AG20443 (cell line): ENCODE measurements at regions not wholly inside any gene's neighbourhood (a gene's known extent, or its start where the extent isn't known, plus 50 kb on each side); places are given as distances from the start of the nearest gene placed in this dataset.
"Not testable (repeated sequence)": the region's sequence is repeated elsewhere in the genome, so short reads cannot be mapped to it uniquely, and the experiment has no call there.

Experiments used
- DNase-seq: peaks from one replicate; pipeline ENCODE4 v3.0.0; 2012; ENCODE audit warnings: low spot score, mixed read lengths

DNA sequence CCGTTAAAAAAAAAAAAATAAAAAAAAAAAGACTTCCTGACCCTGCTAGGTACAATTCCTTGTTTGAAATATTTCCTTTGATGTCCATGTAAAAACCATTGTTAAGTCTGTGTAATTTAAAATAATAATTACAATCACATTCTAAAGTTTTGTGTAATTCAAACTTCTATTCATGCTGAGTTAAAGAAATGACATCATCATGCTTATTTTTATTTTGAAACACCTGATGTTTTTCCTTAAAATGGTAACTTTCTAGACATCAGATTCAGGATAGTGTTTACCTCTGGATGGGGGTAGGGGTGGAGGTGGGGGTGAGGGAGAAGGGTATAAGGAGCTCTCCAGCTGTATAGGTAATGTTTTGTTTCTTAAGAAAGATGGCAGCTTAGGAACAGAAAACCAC, 92.8 kb downstream of the ADCYAP1 start:
- DNase-seq: no peak

DNA sequence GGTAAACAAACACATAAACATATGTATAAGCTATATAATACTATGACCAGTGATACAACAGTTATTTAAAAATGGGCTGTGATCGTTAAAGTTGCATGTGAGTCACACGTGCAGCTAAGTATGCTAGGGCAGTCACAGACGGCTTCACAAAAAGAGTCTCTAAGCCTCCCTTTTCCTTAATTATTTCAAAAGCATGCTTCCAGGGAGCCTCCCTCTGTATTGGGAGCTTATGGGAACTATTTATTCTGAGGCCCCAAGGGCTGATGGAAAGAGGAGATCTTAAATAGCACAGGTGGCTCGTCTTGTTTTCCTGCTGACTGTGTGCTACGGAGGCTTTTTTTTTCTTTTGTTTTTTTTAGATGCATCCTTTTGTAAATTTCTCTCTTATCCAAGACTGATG, 94.3 kb downstream of the ADCYAP1 start:
- DNase-seq: no peak

- no peak for DNase-seq
Measured at GRCh38 chr18:1002653-1003178, 98.0 kb downstream of the ADCYAP1 start.

DNA sequence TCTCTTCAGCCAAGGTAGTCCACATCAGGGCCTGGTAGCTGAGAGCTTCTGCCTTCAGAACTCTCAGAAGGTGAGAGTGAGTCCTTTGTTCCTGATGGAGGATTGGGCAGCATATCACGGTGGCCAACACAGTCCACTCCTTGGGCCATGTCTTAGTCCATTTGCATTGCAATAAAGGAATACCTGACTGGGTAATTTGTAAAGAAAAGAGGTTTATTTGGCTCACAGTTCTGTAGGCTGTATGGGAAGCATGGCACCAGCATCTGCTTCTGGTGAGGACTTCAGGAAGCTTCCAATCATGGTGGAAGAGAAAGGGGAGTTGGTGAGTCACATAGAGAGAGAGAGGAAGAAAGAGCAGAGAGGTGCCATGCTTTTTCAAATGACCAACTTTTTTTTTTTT, 98.8 kb downstream of the ADCYAP1 start:
- DNase-seq: no peak

DNA sequence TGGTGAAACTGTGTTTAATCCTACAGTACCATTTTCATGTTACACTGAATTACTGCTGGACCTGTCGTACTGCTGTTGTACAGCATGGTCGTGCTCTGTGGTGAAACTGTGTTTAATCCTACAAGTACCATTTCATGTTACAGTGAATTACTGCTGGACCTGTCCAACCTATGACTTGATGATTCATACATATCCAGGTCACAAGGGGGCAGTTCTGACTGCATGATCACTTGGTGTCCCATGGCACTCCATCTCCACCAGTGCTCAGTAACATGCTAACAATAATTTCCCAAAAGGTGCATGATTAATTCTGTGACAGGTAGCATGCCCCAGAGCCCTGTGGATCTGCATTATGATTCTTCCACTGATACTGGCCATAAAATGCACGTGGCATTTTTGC, 101.6 kb downstream of the ADCYAP1 start:
- DNase-seq: no peak

- DNase-seq: no peak
Measured at GRCh38 chr18:1006965-1007364, 102.3 kb downstream of the ADCYAP1 start.

DNA sequence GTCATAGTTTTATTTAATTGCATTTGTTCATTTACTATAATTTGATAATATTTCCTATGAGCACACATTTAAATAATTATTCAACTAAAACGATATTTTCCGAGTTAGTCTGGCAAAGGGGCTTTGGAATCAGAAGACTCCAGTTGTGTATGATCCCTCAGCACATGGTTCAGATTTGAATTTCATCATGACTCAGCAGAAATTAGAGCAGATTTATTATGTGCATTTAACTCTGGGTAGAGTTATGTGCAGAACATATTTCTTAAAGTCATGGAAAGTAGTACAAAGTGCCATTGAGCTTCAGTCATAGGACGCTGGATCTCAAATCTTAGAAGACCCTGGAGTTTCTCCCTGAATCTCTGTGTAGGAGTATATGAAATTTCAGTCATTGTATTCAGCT, 106.7 kb downstream of the ADCYAP1 start:
- no peak for DNase-seq

DNA sequence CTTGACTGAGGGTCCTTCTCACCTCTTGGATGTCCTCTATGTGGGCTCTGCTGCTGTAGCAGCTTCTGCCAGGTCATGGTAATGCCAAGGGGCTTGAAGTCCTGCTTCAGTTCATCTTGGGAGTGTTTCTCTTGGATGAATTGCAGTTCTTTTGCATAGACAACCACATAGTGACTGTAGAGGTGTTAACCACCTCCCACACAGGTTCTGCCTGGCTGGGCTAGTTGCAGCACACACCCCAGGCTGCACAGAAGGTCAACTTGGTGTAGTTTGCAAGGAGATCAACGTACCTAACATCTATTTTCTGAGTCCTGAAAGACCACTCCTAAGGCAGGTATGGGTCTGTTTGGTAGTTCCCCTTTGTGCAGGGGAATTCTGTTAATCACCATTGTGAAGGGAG, 108.1 kb downstream of the ADCYAP1 start:
- DNase-seq: no peak

DNA sequence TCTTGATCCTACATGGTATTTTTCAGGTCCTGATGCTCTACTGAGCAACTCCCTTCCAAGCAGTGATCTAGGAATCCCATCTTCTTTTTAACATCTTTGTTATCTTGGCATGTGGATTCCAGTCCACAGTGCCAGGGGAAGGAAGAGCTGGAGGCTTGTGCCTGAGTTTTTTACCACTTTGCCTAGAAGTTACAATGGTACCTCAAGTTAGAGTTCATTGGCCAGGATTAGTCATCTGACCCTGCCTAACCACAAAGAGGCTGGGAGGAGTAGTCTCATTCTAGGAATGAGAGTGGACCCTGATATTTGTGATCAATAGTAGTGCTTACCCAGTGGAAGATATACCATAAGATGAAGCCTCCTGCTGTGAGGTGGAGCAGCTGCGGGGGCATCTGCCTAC, 109.3 kb downstream of the ADCYAP1 start:
- no peak for DNase-seq

- DNase-seq: no peak
Measured at GRCh38 chr18:1014509-1014908, 109.8 kb downstream of the ADCYAP1 start.

- no peak for DNase-seq
Measured at GRCh38 chr18:1014951-1015624, 110.4 kb downstream of the ADCYAP1 start.

DNA sequence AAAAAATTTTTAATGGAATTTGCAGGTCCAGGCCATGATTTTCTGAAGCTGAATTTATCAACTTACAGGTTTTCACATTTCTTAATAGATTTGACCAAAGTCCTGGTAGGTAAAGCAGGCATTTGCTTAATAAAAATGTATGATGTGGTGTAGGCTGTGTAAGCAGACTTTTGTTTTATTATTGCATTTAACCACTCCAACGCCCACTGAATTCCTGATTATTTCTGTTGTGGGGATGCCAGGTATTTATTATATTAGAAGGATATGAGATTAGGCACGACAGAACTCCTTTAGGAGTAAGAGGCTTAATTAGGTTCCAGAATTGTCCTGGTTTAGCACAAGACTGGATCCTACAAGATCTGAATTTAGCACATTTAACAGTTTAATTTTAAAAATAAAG, 111.1 kb downstream of the ADCYAP1 start:
- no peak for DNase-seq

DNA sequence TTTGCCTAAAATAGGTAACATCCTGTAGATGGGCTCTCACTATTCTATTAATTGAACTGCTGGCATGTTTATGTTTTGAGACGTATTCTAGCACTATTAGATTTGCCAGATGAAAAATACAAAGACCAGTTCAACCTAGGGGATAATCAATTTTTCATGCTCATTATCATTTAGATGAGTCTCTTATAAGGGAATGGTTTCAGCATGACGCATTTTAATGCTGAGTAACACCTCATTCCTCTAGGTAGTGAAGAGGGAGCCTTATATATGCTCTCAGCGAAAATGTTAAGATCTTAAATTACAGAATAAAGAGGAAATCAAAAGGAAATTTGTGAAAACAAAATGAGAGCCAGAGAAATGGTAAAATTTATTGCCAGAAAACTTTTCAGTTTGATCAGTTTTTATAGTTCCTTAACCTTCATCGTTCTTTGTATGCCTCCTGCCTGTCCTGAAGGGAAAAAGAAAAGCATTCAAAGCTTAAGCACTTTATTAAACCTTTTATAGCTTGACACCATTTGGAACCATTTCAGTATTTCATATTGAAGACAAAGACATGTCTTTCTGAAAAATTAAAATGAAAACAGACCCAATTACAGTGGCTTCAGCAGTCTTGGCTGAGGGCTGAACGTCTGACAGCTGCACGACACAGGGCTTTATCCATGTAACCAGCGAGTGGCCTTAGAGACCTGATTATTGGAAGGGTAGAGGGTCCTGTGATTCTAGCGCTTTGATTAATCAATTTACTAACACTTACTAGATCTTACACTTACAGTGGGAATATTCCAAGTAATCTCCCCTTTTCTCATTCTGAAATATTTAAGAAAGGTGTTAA, 112.8 kb downstream of the ADCYAP1 start:
- DNase-seq: no peak

DNA sequence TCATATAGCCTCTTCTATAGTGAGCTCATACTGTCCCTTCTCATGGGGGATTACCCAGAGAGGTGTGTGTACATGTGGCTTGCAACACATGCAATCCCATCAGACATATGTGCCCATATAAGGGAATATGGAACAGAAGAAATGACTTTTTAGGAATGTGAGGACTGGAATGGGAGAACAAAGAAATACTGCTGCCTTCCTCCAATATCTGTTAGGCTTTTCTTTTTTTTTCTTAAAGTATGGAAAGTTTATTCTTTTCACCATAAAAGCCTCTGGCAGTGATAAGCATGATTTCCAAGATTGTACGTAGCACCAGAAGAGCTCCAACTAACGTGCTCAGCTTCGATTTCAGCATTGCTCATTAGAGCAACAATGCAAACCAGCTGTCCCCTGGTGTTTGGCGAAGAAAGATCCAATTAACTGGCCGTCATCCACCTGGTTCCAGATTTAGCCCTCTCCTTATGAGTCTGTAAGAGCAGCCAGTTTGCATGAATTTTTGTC, 113.6 kb downstream of the ADCYAP1 start:
- peak; percentile 25 for DNase-seq

- no peak for DNase-seq
Measured at GRCh38 chr18:1019191-1019590, 114.5 kb downstream of the ADCYAP1 start.

- no peak for DNase-seq
Measured at GRCh38 chr18:1020731-1021344, 116.2 kb downstream of the ADCYAP1 start.

GRCh38 chr18:1026930-1027329, 122.3 kb downstream of the ADCYAP1 start:
- no peak for DNase-seq

DNA sequence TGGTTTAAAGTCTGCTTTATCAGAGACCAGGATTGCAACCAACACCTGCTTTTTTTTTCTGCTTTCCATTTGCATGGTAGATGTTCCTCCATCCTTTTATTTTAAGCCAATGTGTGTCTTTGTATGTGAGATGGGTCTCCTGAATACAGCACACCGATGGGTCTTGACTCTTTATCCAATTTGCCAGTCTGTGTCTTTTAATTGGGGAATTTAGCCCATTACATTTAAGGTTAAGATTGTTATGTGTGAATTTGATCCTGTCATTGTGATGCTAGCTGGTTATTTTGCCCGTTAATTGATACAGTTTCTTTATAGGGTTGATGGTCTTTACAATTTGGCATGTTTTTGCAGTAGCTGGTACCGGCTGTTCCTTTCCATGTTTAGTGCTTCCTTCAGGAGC, 128.4 kb downstream of the ADCYAP1 start:
- DNase-seq: not testable (repeated sequence)

- DNase-seq: no peak
Measured at GRCh38 chr18:1034971-1035370, 130.3 kb downstream of the ADCYAP1 start.

DNA sequence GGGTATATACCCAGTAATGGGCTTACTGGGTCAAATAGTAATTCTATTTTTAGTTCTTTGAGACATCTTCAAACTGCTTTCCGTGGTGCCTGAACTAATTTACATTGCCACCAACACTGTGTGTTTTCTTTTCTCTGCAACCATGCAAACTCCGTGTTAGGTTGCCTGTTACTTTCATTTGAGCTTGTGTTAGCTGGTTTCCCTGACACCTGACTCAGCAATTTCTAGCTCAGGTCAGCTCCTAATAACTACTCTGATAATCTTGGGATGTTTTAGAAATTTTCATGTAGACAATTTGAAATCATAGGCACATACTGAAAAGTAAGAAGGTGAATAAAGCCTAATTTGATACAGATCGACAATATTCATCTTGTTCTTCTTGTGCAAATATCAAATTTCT, 132.3 kb downstream of the ADCYAP1 start:
- DNase-seq: no peak

DNA sequence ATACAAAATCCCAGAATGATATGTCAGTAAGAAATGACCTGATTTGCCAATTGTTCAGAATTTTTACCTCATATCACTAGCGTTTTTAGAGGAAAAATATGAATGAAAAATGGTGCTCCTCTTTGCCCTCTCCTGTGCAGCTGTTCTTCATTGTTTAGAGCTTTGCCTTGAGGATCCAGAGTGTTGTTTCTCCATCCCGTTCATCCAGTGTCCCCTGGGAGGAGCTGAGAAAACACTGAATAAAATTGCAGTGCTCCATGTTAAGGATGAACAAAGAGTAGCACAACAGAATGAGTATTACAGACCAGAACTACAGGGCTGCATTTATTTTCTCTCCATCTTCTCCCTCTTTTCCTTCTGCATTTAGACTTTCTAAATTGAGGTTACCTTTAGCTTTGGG, 133.1 kb downstream of the ADCYAP1 start:
- DNase-seq: no peak

DNA sequence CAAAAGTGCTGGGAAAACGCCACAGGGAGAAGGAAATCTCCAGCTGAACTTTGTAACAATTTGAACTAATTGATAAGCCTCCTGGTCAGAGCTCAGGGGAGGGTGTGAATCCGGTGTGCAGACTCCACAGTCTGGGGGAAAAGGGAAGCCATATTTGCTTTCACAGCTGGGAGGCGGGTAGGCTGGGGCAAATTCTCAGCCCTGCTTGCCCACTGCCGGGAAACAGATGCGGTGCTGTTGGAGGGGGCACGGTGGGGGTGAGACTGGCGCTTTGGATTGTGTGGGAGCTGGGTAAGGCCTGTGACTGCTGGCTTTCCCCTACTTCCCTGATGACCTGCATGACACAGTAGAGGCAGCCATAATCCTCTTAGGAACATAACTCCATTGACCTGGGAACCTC, 134.8 kb downstream of the ADCYAP1 start:
- no peak for DNase-seq

DNA sequence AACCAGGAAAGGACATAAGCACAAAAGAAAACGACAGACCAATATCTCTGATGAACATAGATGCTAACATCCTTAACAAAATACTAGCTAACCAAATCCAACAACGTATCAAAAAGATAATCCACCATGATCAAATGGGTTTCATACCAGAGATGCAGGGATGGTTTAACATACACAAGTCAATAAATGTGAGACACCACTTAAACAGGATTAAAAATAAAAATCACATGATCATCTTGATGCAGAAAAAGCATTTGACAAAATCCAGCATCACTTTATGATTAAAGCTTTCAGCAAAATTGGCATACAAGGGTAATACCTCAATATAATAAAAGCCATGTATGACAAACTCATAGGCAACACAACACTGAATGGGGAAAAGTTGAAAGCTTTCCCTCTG, 138.4 kb downstream of the ADCYAP1 start:
- not testable (repeated sequence) for DNase-seq
